ENCODE measurements at regions not wholly inside any gene's neighbourhood (a gene's known extent, or its start where the extent isn't known, plus 50 kb on each side); places are given as distances from the start of the nearest gene placed in this dataset.

DNA sequence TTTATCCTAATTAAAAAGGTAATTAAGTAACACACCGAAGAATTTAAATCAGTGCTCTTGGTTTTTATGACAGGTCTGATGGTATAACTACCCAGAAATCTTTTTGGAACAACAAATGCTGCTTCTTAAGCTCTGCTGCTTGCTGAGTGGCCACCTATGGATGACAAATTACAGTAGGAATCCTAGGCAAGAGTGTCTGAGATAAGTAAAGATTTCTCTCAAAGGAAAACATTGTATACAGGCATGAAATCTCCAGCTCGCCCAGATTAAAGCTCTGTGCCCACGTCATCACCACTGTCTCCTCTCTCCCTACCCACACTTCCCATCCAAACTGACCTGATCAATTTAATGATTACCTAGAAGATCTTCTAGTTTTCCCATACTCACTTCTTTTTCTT, 1083.0 kb upstream of the MAP3K7 start:
- TF ChIP-seq, protein P1, sequence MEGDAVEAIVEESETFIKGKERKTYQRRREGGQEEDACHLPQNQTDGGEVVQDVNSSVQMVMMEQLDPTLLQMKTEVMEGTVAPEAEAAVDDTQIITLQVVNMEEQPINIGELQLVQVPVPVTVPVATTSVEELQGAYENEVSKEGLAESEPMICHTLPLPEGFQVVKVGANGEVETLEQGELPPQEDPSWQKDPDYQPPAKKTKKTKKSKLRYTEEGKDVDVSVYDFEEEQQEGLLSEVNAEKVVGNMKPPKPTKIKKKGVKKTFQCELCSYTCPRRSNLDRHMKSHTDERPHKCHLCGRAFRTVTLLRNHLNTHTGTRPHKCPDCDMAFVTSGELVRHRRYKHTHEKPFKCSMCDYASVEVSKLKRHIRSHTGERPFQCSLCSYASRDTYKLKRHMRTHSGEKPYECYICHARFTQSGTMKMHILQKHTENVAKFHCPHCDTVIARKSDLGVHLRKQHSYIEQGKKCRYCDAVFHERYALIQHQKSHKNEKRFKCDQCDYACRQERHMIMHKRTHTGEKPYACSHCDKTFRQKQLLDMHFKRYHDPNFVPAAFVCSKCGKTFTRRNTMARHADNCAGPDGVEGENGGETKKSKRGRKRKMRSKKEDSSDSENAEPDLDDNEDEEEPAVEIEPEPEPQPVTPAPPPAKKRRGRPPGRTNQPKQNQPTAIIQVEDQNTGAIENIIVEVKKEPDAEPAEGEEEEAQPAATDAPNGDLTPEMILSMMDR (IDR thresholded peaks at IDR 0.05): no peak
- TF ChIP-seq POLR2A (IDR thresholded peaks at IDR 0.05): no peak
